Spleen (tissue), 11 donors: ENCODE measurements at regions not wholly inside any gene's neighbourhood (a gene's known extent, or its start where the extent isn't known, plus 50 kb on each side); places are given as distances from the start of the nearest gene placed in this dataset.
"Not testable (repeated sequence)": the region's sequence is repeated elsewhere in the genome, so short reads cannot be mapped to it uniquely, and the experiment has no call there.

Source experiments
- DNase-seq: peaks from one replicate; pipeline ENCODE4 v3.0.0-alpha.2; 2020
- H3K27ac ChIP-seq, 8 donors: fragments of 200-600 bp; sonication (generic) in 7 of 8; 1 replicate in 4 of 8; 2 replicates in 4 of 8; pipeline versions ENCODE4 v1.5.0 to v1.8.0; 2016 to 2021; ENCODE audit warnings: inconsistent platforms in 4 of 8, mild to moderate bottlenecking in 4 of 8, moderate library complexity in 1 of 8
- H3K27me3 ChIP-seq, 7 donors: fragments of 200-600 bp; sonication (generic) in 6 of 7; replicated peaks in 1 of 7; 1 replicate in 4 of 7; 2 replicates in 3 of 7; pipeline versions ENCODE4 v1.5.0 to v1.8.0; 2016 to 2021; ENCODE audit warnings: inconsistent platforms in 3 of 7, mild to moderate bottlenecking in 1 of 7
- H3K36me3 ChIP-seq, 6 donors: fragments of 200-600 bp; sonication (generic) in 5 of 6; 1 replicate in 4 of 6; 2 replicates in 2 of 6; pipeline versions ENCODE4 v1.5.0 to v1.8.0; 2016 to 2021; ENCODE audit warnings: inconsistent platforms in 2 of 6
- H3K4me1 ChIP-seq, 6 donors: fragments of 200-600 bp; sonication (generic) in 5 of 6; 1 replicate in 3 of 6; 2 replicates in 3 of 6; pipeline versions ENCODE4 v1.5.0 to v1.8.0; 2016 to 2021; ENCODE audit warnings: inconsistent platforms in 3 of 6
- H3K4me3 ChIP-seq, 8 donors: fragments of 200-600 bp; sonication (generic) in 7 of 8; 1 replicate in 4 of 8; 2 replicates in 4 of 8; pipeline versions ENCODE4 v1.5.0 to v1.8.0; 2016 to 2021; ENCODE audit warnings: inconsistent platforms in 4 of 8, mild to moderate bottlenecking in 4 of 8, moderate library complexity in 2 of 8
- H3K9me3 ChIP-seq, 8 donors: fragments of 200-600 bp; sonication (generic) in 7 of 8; 1 replicate in 4 of 8; 2 replicates in 4 of 8; pipeline versions ENCODE4 v1.5.0 to v1.8.0; 2016 to 2021; ENCODE audit warnings: inconsistent platforms in 4 of 8
- POLR2A ChIP-seq, 3 donors: fragments of 450-650 bp; IDR thresholded peaks; one replicate each; pipeline ENCODE4 v1.5.1; 2017; ENCODE audit warnings: antibody characterized with exemption in 3 of 3, mild to moderate bottlenecking in 1 of 3
- POLR2AphosphoS5 ChIP-seq, 3 donors: sonication (generic); formaldehyde crosslinking; IDR thresholded peaks; one replicate each; pipeline ENCODE4 v1.5.1; 2017; ENCODE audit warnings: antibody characterized with exemption in 3 of 3
- WGBS, 5 donors: extraction: QIAGEN DNeasy Blood & Tissue Kit in 3 of 5; methylation state at CpG; one replicate each; pipeline versions ENCODE4 v1.1.5 to v1.1.7; 2013 to 2018; 5-methylcytosine and 5-hydroxymethylcytosine counted together
- intact Hi-C: fragments of 100-400 bp; cut with DNase I; formaldehyde crosslinking; loops from one replicate; pipeline ENCODE4 v1.15.0; 2023; ENCODE audit warnings: low total_unique reads
- TF ChIP-seq, protein P1 (sequence below), 11 experiments: fragments of 200-600 bp in 7 of 11; fragments of 450-650 bp in 4 of 11; sonication (generic) in 4 of 11; IDR thresholded peaks in 8 of 11; conservative IDR thresholded peaks in 3 of 11; 1 replicate in 7 of 11; 2 replicates in 4 of 11; pipeline versions ENCODE4 v1.4.0 to v1.8.0; 2016 to 2021; ENCODE audit warnings: antibody characterized with exemption in 11 of 11, inconsistent platforms in 4 of 11, mild to moderate bottlenecking in 1 of 11
- donor health status: healthy with polysubstance abuse.
- donor health status: DM: no; HTN: no; CAD: no; lungs with moderate emphysema.
- donor health status: DM: no; HTN: no; CAD: no.
- donor health status: Bipolar disorder and iron deficiency.
- donor health status: healthy.
- donor health status: DM: no; HTN: no; CAD: no.
- donor health status: DM: yes; HTN: yes; CAD: no.

- H3K27me3 ChIP-seq = no peaks in the 10 kb centered on the region
- no peak overlapping the region for H3K27ac ChIP-seq
- TF ChIP-seq, protein P1, sequence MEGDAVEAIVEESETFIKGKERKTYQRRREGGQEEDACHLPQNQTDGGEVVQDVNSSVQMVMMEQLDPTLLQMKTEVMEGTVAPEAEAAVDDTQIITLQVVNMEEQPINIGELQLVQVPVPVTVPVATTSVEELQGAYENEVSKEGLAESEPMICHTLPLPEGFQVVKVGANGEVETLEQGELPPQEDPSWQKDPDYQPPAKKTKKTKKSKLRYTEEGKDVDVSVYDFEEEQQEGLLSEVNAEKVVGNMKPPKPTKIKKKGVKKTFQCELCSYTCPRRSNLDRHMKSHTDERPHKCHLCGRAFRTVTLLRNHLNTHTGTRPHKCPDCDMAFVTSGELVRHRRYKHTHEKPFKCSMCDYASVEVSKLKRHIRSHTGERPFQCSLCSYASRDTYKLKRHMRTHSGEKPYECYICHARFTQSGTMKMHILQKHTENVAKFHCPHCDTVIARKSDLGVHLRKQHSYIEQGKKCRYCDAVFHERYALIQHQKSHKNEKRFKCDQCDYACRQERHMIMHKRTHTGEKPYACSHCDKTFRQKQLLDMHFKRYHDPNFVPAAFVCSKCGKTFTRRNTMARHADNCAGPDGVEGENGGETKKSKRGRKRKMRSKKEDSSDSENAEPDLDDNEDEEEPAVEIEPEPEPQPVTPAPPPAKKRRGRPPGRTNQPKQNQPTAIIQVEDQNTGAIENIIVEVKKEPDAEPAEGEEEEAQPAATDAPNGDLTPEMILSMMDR (IDR thresholded peaks at IDR 0.05 in 8 of 11, conservative IDR thresholded peaks at IDR 0.05 in 3 of 11) = no peak
- TF ChIP-seq POLR2A (IDR thresholded peaks at IDR 0.05) = no peak
- no peak for TF ChIP-seq POLR2AphosphoS5 (IDR thresholded peaks at IDR 0.05)
- H3K4me1 ChIP-seq = no peaks in the 10 kb centered on the region
- DNase-seq = no peak
- peaks cover 0 to 8% (median 0%) of the 10 kb centered on the region in 8 donors for H3K9me3 ChIP-seq
- WGBS, 5 donors = 82 to 90% (median 86%) methylated on average over 5 of the region's 5 CpGs
- H3K36me3 ChIP-seq = no peaks in the 10 kb centered on the region
- intact Hi-C loops = no loop called here
- no peak overlapping the region for H3K4me3 ChIP-seq
These were observed 423.3 kb downstream of the GPAT3 start for GRCh38 chr4:83959160-83959559.

GRCh38 chr4:83947830-83948193 lies 411.9 kb downstream of the GPAT3 start:
- intact Hi-C loops = no loop called here
- Histone ChIP-seq H3K36me3 (no peaks in the 10 kb centered on the region), H3K4me1 (no peaks in the 10 kb centered on the region), H3K27ac (no peak overlapping the region), H3K9me3 (peaks cover 0 to 10% (median 0%) of the 10 kb centered on the region in 8 donors), H3K4me3 (no peak overlapping the region), H3K27me3 (no peaks in the 10 kb centered on the region)
- DNase-seq = no peak
- no peak for TF ChIP-seq POLR2AphosphoS5 (IDR thresholded peaks at IDR 0.05)
- TF ChIP-seq, protein P1 (IDR thresholded peaks at IDR 0.05 in 8 of 11, conservative IDR thresholded peaks at IDR 0.05 in 3 of 11) = no peak
- TF ChIP-seq POLR2A (IDR thresholded peaks at IDR 0.05) = no peak
- 53 to 67% (median 61%) methylated on average over 3 of the region's 3 CpGs for WGBS, 5 donors

GRCh38 chr4:83947125-83947829 lies 411.4 kb downstream of the GPAT3 start:
- H3K4me1 ChIP-seq = no peaks in the 10 kb centered on the region
- 78 to 89% (median 85%) methylated on average over 8 of the region's 8 CpGs for WGBS, 5 donors
- TF ChIP-seq POLR2AphosphoS5 (IDR thresholded peaks at IDR 0.05) (no peak), POLR2A (IDR thresholded peaks at IDR 0.05) (no peak)
- TF ChIP-seq, protein P1 (IDR thresholded peaks at IDR 0.05 in 8 of 11, conservative IDR thresholded peaks at IDR 0.05 in 3 of 11) = no peak
- H3K9me3 ChIP-seq = peaks cover 0 to 10% (median 0%) of the 10 kb centered on the region in 8 donors
- H3K27ac ChIP-seq = no peak overlapping the region
- no peak overlapping the region for H3K4me3 ChIP-seq
- H3K27me3 ChIP-seq = no peaks in the 10 kb centered on the region
- DNase-seq = no peak
- intact Hi-C loops = no loop called here
- H3K36me3 ChIP-seq = no peaks in the 10 kb centered on the region

- DNase-seq, H3K27me3 ChIP-seq, intact Hi-C loops, H3K36me3 ChIP-seq, H3K27ac ChIP-seq, H3K4me1 ChIP-seq, H3K4me3 ChIP-seq: not testable (repeated sequence)
- peaks cover 0 to 16% (median 0%) of the 10 kb centered on the region in 8 donors for H3K9me3 ChIP-seq
- WGBS, 5 donors = 91 to 97% (median 93%) methylated on average over 3 to 29 of the region's 33 CpGs
These were observed 407.8 kb downstream of the GPAT3 start for GRCh38 chr4:83943691-83944090.
